Bronchial epithelial cell (primary cell): ENCODE measurements at regions not wholly inside any gene's neighbourhood (a gene's known extent, or its start where the extent isn't known, plus 50 kb on each side); places are given as distances from the start of the nearest gene placed in this dataset.

ENCODE experiments used
- DNase-seq: peaks from one replicate; pipeline ENCODE4 v3.0.0-alpha.2; 2010; ENCODE audit warnings: low read depth
- FAIRE-seq: peaks from 2 replicates; lab custom pipeline; 2011; peaks lifted over from hg19 to GRCh38; lab: Jason Lieb, UNC
- H3K27me3 ChIP-seq: 2 replicates; pipeline ENCODE4 v1.5.1; 2011; ENCODE audit warnings: low read length; ENCODE audit not compliant: control insufficient read depth, insufficient read depth
- H3K36me3 ChIP-seq: 2 replicates; pipeline ENCODE4 v1.5.1; 2011; ENCODE audit warnings: low read length; ENCODE audit not compliant: control insufficient read depth, insufficient read depth
- H3K4me3 ChIP-seq: 2 replicates; pipeline ENCODE4 v1.5.1; 2011; ENCODE audit warnings: mild to moderate bottlenecking, low read depth, low read length, control low read depth
- TF ChIP-seq, protein P1 (sequence below): IDR thresholded peaks from 2 replicates; pipeline ENCODE4 v1.5.1; 2011; ENCODE audit warnings: mild to moderate bottlenecking, moderate library complexity, low read length, control low read depth, inconsistent platforms; ENCODE audit not compliant: insufficient read depth, severe bottlenecking

DNA sequence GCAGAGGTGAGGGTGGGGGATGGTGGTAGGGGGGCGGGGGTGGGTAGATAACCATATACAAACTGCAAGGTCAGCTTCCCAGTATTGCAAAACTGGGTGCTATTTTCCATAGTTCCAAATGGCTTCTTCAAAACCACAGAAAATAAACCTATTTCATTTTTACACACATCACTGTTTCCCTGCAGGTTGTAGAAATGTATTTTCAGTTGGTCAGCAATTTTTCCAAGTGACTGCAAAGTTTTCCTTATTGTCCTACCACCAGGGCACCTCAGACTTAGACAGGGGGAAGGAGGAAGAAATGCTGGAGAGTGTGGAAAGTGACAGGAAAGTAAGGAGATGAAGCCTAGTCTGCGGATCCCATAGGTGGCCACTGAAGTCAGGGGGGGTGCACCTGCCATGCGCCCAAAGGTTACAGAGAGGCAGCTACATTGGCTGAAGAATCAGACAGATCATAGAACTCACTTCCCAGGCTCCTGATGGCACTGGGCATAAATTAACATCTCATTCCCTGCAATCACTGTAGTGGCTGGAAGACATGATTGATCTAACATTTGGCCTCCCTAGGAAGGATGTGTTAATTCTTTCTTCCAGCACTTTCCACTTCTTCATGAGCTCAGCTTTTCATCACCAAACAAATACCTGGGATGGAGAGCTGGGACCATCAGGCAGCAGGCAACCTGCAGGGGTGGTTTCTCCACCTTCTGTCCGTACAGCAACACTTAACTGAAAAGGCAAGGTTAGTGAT, 402.0 kb downstream of the HNRNPD start:
- no peak for DNase-seq
- no peaks in the 10 kb centered on the region for H3K36me3 ChIP-seq
- TF ChIP-seq, protein P1, sequence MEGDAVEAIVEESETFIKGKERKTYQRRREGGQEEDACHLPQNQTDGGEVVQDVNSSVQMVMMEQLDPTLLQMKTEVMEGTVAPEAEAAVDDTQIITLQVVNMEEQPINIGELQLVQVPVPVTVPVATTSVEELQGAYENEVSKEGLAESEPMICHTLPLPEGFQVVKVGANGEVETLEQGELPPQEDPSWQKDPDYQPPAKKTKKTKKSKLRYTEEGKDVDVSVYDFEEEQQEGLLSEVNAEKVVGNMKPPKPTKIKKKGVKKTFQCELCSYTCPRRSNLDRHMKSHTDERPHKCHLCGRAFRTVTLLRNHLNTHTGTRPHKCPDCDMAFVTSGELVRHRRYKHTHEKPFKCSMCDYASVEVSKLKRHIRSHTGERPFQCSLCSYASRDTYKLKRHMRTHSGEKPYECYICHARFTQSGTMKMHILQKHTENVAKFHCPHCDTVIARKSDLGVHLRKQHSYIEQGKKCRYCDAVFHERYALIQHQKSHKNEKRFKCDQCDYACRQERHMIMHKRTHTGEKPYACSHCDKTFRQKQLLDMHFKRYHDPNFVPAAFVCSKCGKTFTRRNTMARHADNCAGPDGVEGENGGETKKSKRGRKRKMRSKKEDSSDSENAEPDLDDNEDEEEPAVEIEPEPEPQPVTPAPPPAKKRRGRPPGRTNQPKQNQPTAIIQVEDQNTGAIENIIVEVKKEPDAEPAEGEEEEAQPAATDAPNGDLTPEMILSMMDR: no peak
- no peak for FAIRE-seq
- H3K4me3 ChIP-seq: no peak overlapping the region
- no peaks in the 10 kb centered on the region for H3K27me3 ChIP-seq

DNA sequence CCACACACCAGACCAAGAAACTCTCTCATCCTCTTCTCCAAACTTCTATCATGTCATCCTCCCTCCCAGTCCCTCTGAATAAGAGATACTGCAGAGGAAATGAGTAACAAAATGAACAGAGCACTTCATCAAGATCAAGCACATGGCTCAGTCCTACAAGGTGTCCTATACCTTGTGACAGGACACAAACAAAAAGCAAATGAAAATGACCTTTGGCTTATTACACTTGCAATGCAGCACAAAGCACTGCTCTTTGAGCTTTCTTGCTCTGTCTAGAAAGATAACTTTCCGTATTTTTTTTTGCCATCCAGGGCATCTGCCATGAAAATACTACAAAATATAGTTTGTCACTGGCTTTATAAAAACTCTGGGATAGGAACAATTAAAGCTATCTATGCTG, 402.7 kb downstream of the HNRNPD start:
- TF ChIP-seq, protein P1: no peak
- Histone ChIP-seq H3K27me3 (no peaks in the 10 kb centered on the region), H3K36me3 (no peaks in the 10 kb centered on the region), H3K4me3 (no peak overlapping the region)
- DNase-seq: no peak
- no peak for FAIRE-seq

DNA sequence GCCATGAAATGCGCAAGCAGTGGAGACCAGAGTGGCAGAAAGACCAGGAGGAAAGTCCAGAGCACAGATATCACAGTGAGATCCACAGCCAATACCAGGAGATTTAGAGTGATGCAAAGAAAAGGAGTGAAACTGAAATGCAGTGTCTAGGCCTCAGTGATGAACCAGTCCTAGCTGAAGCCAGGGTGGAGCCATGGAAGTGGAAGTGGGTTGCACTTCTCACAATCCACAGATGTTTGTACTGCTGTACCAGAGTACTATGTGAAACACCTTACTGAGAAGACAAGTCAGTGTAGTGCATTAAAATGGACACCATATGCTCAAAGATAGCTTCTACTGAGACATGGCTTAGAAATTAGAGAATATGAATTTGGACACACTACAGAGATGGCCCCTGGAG, 403.3 kb downstream of the HNRNPD start:
- FAIRE-seq: no peak
- H3K27me3 ChIP-seq: no peaks in the 10 kb centered on the region
- DNase-seq: no peak
- TF ChIP-seq, protein P1: no peak
- no peak overlapping the region for H3K4me3 ChIP-seq
- no peaks in the 10 kb centered on the region for H3K36me3 ChIP-seq

DNA sequence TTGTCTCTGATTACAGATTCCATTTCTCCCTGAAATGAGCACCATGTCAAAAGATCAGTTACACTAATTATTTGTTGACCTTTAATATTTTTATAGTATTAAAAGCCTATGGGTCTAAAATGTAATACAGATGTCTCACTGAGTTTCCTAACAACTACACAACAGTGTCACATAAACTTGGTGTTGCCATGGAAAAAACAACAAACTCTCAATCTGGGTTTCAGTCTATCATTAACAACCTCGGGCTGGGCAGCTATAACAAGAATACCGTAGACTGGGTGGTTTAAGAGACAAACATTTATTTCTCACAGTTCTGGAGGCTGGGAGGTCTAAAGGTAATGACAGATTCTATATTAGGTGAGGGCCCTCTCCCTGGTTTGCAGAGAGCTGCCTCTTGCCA, 407.1 kb downstream of the HNRNPD start:
- FAIRE-seq (no peak), DNase-seq (no peak)
- H3K4me3 ChIP-seq: no peak overlapping the region
- no peaks in the 10 kb centered on the region for H3K27me3 ChIP-seq
- no peaks in the 10 kb centered on the region for H3K36me3 ChIP-seq
- TF ChIP-seq, protein P1: no peak

DNA sequence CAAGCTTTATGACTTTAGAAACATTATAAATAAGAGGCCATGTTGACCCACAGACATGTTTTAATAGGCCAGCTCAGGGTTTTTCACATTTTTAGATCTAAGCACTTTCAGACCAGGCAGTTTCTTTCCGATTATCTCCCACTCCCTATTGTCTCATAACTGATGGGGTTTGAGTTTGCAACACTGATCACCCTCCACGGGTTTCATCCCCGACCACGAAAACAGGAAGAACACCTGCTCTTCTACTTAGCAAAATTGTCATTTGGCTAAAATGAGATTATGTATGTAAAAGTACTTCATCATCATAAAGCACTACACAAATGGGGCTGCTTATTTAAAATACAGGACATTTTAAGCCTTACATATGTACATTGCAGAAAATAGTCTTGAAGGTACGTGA, 407.9 kb downstream of the HNRNPD start:
- Histone ChIP-seq H3K4me3 (no peak overlapping the region), H3K27me3 (no peaks in the 10 kb centered on the region), H3K36me3 (no peaks in the 10 kb centered on the region)
- no peak for DNase-seq
- FAIRE-seq: no peak
- TF ChIP-seq, protein P1: no peak

DNA sequence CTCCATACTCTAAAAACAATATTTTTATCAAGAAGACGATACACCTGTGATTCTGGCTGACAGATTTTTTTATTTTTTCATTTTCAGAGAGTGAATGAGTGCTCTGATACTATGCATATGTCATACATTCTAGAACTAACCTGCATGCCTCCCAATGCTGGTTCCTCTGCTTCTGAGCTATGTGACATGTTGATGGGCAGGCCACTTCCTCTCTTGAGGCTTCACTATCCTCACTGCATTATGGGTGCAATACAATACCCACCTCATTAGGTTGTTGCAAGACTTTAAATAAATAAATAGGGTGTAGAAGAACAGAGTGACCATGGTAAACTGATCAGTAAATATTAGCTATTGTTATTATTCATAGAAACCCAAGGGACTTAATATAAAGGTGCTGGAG, 408.3 kb downstream of the HNRNPD start:
- DNase-seq (no peak), FAIRE-seq (no peak)
- Histone ChIP-seq H3K27me3 (no peaks in the 10 kb centered on the region), H3K4me3 (no peak overlapping the region), H3K36me3 (no peaks in the 10 kb centered on the region)
- TF ChIP-seq, protein P1: no peak
